ENCODE measurements at regions not wholly inside any gene's neighbourhood (a gene's known extent, or its start where the extent isn't known, plus 50 kb on each side); places are given as distances from the start of the nearest gene placed in this dataset.

- no peak for TF ChIP-seq CTCF (IDR thresholded peaks at IDR 0.05; ENCODE audit: low read depth, low read length)
- no peak for TF ChIP-seq EZH2phosphoT487 (IDR thresholded peaks at IDR 0.05; ENCODE audit: low read depth)
- no peak overlapping the region for H2AFZ ChIP-seq (ENCODE audit: low read depth, low read length)
- no peaks in the 10 kb centered on the region for H4K20me1 ChIP-seq (ENCODE audit: insufficient read depth, low read length)
- no peaks in the 10 kb centered on the region for H3K4me1 ChIP-seq (ENCODE audit: low read length)
- H3K27me3 ChIP-seq (ENCODE audit: low read depth, low read length): no peaks in the 10 kb centered on the region
- H3K4me3 ChIP-seq (ENCODE audit: low read length): no peak overlapping the region
- no peak overlapping the region for H3K9ac ChIP-seq (ENCODE audit: low read length)
- H3K79me2 ChIP-seq (ENCODE audit: low read length): no peaks in the 10 kb centered on the region
- H3K9me3 ChIP-seq (ENCODE audit: insufficient read depth, low read length): no peaks in the 10 kb centered on the region
- no peak overlapping the region for H3K27ac ChIP-seq (ENCODE audit: low read length)
- H3K36me3 ChIP-seq (replicated peaks; ENCODE audit: low read depth, low read length): no peaks in the 10 kb centered on the region
- H3K4me2 ChIP-seq (ENCODE audit: low read length): no peak overlapping the region
These were observed 1187.9 kb downstream of the REEP3 start for GRCh38 chr10:64708884-64709681.

GRCh38 chr10:64726466-64726865 lies 1205.3 kb downstream of the REEP3 start:
- no peak overlapping the region for H3K4me3 ChIP-seq (ENCODE audit: low read length)
- H3K36me3 ChIP-seq (replicated peaks; ENCODE audit: low read depth, low read length): no peaks in the 10 kb centered on the region
- TF ChIP-seq EZH2phosphoT487 (IDR thresholded peaks at IDR 0.05; ENCODE audit: low read depth) (no peak), CTCF (IDR thresholded peaks at IDR 0.05; ENCODE audit: low read depth, low read length) (no peak)
- no peak overlapping the region for H3K4me2 ChIP-seq (ENCODE audit: low read length)
- H3K27me3 ChIP-seq (ENCODE audit: low read depth, low read length): no peaks in the 10 kb centered on the region
- no peaks in the 10 kb centered on the region for H3K9me3 ChIP-seq (ENCODE audit: insufficient read depth, low read length)
- H2AFZ ChIP-seq (ENCODE audit: low read depth, low read length): no peak overlapping the region
- no peaks in the 10 kb centered on the region for H4K20me1 ChIP-seq (ENCODE audit: insufficient read depth, low read length)
- no peaks in the 10 kb centered on the region for H3K79me2 ChIP-seq (ENCODE audit: low read length)
- no peak overlapping the region for H3K27ac ChIP-seq (ENCODE audit: low read length)
- no peak overlapping the region for H3K9ac ChIP-seq (ENCODE audit: low read length)
- H3K4me1 ChIP-seq (ENCODE audit: low read length): peaks cover 4% of the 10 kb centered on the region; the same call in 1 of the 2 replicates

GRCh38 chr10:64731016-64731415 lies 1209.8 kb downstream of the REEP3 start:
- Histone ChIP-seq H3K27ac (ENCODE audit: low read length) (no peak overlapping the region), H3K4me2 (ENCODE audit: low read length) (no peak overlapping the region), H4K20me1 (ENCODE audit: insufficient read depth, low read length) (no peaks in the 10 kb centered on the region), H3K4me1 (ENCODE audit: low read length) (peaks cover 15% of the 10 kb centered on the region), H3K9ac (ENCODE audit: low read length) (no peak overlapping the region), H3K9me3 (ENCODE audit: insufficient read depth, low read length) (no peaks in the 10 kb centered on the region), H2AFZ (ENCODE audit: low read depth, low read length) (no peak overlapping the region), H3K4me3 (ENCODE audit: low read length) (no peak overlapping the region), H3K27me3 (ENCODE audit: low read depth, low read length) (no peaks in the 10 kb centered on the region), H3K36me3 (replicated peaks; ENCODE audit: low read depth, low read length) (no peaks in the 10 kb centered on the region), H3K79me2 (ENCODE audit: low read length) (no peaks in the 10 kb centered on the region)
- TF ChIP-seq CTCF (IDR thresholded peaks at IDR 0.05; ENCODE audit: low read depth, low read length) (no peak), EZH2phosphoT487 (IDR thresholded peaks at IDR 0.05; ENCODE audit: low read depth) (no peak)

- H3K4me1 ChIP-seq (ENCODE audit: low read length): peaks cover 15% of the 10 kb centered on the region
- H4K20me1 ChIP-seq (ENCODE audit: insufficient read depth, low read length): no peaks in the 10 kb centered on the region
- H3K9ac ChIP-seq (ENCODE audit: low read length): no peak overlapping the region
- no peaks in the 10 kb centered on the region for H3K9me3 ChIP-seq (ENCODE audit: insufficient read depth, low read length)
- H3K27me3 ChIP-seq (ENCODE audit: low read depth, low read length): no peaks in the 10 kb centered on the region
- H3K4me3 ChIP-seq (ENCODE audit: low read length): peak overlapping the region; percentile 43
- peak overlapping the region; percentile 74 for H3K4me2 ChIP-seq (ENCODE audit: low read length)
- H2AFZ ChIP-seq (ENCODE audit: low read depth, low read length): no peak overlapping the region
- H3K27ac ChIP-seq (ENCODE audit: low read length): no peak overlapping the region
- no peaks in the 10 kb centered on the region for H3K79me2 ChIP-seq (ENCODE audit: low read length)
- TF ChIP-seq CTCF (IDR thresholded peaks at IDR 0.05; ENCODE audit: low read depth, low read length): no peak
- no peak for TF ChIP-seq EZH2phosphoT487 (IDR thresholded peaks at IDR 0.05; ENCODE audit: low read depth)
- no peaks in the 10 kb centered on the region for H3K36me3 ChIP-seq (replicated peaks; ENCODE audit: low read depth, low read length)
These were observed 1211.3 kb downstream of the REEP3 start for GRCh38 chr10:64732372-64732957.
